Caco-2 (cell line): ENCODE measurements at regions not wholly inside any gene's neighbourhood (a gene's known extent, or its start where the extent isn't known, plus 50 kb on each side); places are given as distances from the start of the nearest gene placed in this dataset.

ENCODE experiments used
- BruUV-seq: library from RNA; stranded (reverse); fragments of 400-500 nt; replicated peaks from 2 replicates; lab custom pipeline; 2021; lab: Mats Ljungman, UMichigan
- CTCF ChIA-PET: fragments of 300-600 bp; sonication (Branson Sonifier 250); formaldehyde crosslinking; loops from one replicate; lab custom pipeline; 2022; ENCODE audit warnings: antibody characterized with exemption; lab: Charles Lee
- POLR2A ChIA-PET: fragments of 300-600 bp; sonication (Branson Sonifier 250); formaldehyde crosslinking; loops from one replicate; lab custom pipeline; 2022; ENCODE audit warnings: antibody characterized with exemption; lab: Charles Lee
- DNase-seq, 2 experiments: peaks; one replicate each; pipeline versions ENCODE4 v3.0.0 to v3.0.0-alpha.2; 2020 to 2022
- H3K27me3 ChIP-seq: replicated peaks from 2 replicates; pipeline ENCODE4 v1.6.0; 2011; ENCODE audit warnings: low read length; ENCODE audit not compliant: control insufficient read depth, insufficient read depth
- H3K36me3 ChIP-seq: 2 replicates; pipeline ENCODE4 v1.5.1; 2011; ENCODE audit warnings: low read length; ENCODE audit not compliant: control insufficient read depth, insufficient read depth
- H3K4me1 ChIP-seq: fragments of 250-450 bp; sonication (Bioruptor Pico); 2 replicates; pipeline ENCODE4 v1.5.1; 2020; ENCODE audit warnings: mild to moderate bottlenecking
- H3K4me3 ChIP-seq: 2 replicates; pipeline ENCODE4 v1.5.1; 2011; ENCODE audit warnings: low read depth, mild to moderate bottlenecking, control low read depth, low read length
- H3K9me3 ChIP-seq: fragments of 250-450 bp; sonication (Bioruptor Pico); 2 replicates; pipeline ENCODE4 v1.5.1; 2020; ENCODE audit warnings: mild to moderate bottlenecking, moderate library complexity
- H3K27ac Mint-ChIP-seq: one replicate; pipeline ENCODE4 v1.8.0; 2022; ENCODE audit warnings: mixed read lengths; ENCODE audit not compliant: unreplicated experiment
- H3K27me3 Mint-ChIP-seq: one replicate; pipeline ENCODE4 v1.8.0; 2022; ENCODE audit warnings: mixed read lengths; ENCODE audit not compliant: insufficient read depth, unreplicated experiment
- H3K36me3 Mint-ChIP-seq: one replicate; pipeline ENCODE4 v1.8.0; 2022; ENCODE audit warnings: mild to moderate bottlenecking, mixed read lengths; ENCODE audit not compliant: insufficient read depth, unreplicated experiment
- H3K4me1 Mint-ChIP-seq: one replicate; pipeline ENCODE4 v1.8.0; 2022; ENCODE audit warnings: low read depth, mixed read lengths; ENCODE audit not compliant: unreplicated experiment
- H3K4me3 Mint-ChIP-seq: one replicate; pipeline ENCODE4 v1.8.0; 2022; ENCODE audit warnings: mild to moderate bottlenecking, moderate library complexity, mixed read lengths; ENCODE audit not compliant: unreplicated experiment
- H3K9me3 Mint-ChIP-seq: one replicate; pipeline ENCODE4 v1.8.0; 2022; ENCODE audit warnings: mixed read lengths; ENCODE audit not compliant: unreplicated experiment
- intact Hi-C: fragments of 100-400 bp; cut with micrococcal nuclease; formaldehyde crosslinking; loops from one replicate; pipeline ENCODE4 v1.10.0; 2022; ENCODE audit not compliant: unreplicated experiment
- TF ChIP-seq, protein P1 (sequence below), 2 experiments: fragments of 200-600 bp in 1 of 2; IDR thresholded peaks; 1 replicate in 1 of 2; 2 replicates in 1 of 2; pipeline versions ENCODE4 v1.5.1 to v1.8.0; 2011 to 2022; ENCODE audit warnings: antibody characterized with exemption in 1 of 2, control low read depth in 1 of 2, inconsistent platforms in 1 of 2, low read depth in 1 of 2, low read length in 1 of 2, mild to moderate bottlenecking in 1 of 2, moderate library complexity in 1 of 2; ENCODE audit not compliant: insufficient read depth in 1 of 2, severe bottlenecking in 1 of 2, unreplicated experiment in 1 of 2

DNA sequence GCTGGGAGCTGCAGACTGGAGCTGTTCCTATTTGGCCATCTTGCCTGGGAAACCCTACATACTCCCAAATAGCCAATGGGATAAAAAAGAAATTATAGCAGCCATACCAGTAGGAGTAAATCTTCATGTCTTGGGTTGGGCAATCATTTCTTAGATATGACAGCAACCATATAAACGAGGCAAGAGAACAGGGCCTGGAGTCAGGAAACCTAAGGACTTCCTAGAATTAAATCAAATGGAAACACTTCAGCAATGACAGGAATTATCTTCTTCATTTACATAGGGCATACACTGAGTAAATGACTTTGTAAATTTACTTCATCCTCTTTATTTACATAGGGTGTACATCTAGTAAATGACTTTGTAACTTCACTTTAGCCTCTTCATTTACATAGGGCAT is 286.6 kb upstream of the POGK start:
- intact Hi-C loops = no loop called here
- Mint-ChIP-seq H3K4me1 (no peaks in the 10 kb centered on the region), H3K4me3 (no peak overlapping the region), H3K9me3 (peaks cover 14% of the 10 kb centered on the region), H3K27me3 (no peaks in the 10 kb centered on the region), H3K36me3 (no peaks in the 10 kb centered on the region), H3K27ac (no peak overlapping the region)
- Histone ChIP-seq H3K4me1 (no peaks in the 10 kb centered on the region), H3K9me3 (no peaks in the 10 kb centered on the region), H3K36me3 (no peaks in the 10 kb centered on the region), H3K4me3 (no peak overlapping the region), H3K27me3 (no peaks in the 10 kb centered on the region)
- no TSS peak for BruUV-seq
- ChIA-PET CTCF (no interaction called here), POLR2A (no interaction called here)
- no peak for DNase-seq
- TF ChIP-seq, protein P1, sequence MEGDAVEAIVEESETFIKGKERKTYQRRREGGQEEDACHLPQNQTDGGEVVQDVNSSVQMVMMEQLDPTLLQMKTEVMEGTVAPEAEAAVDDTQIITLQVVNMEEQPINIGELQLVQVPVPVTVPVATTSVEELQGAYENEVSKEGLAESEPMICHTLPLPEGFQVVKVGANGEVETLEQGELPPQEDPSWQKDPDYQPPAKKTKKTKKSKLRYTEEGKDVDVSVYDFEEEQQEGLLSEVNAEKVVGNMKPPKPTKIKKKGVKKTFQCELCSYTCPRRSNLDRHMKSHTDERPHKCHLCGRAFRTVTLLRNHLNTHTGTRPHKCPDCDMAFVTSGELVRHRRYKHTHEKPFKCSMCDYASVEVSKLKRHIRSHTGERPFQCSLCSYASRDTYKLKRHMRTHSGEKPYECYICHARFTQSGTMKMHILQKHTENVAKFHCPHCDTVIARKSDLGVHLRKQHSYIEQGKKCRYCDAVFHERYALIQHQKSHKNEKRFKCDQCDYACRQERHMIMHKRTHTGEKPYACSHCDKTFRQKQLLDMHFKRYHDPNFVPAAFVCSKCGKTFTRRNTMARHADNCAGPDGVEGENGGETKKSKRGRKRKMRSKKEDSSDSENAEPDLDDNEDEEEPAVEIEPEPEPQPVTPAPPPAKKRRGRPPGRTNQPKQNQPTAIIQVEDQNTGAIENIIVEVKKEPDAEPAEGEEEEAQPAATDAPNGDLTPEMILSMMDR (IDR thresholded peaks at IDR 0.05; ENCODE audit: insufficient read depth in 1 of 2, low read depth in 1 of 2, low read length in 1 of 2, severe bottlenecking in 1 of 2, unreplicated experiment in 1 of 2) = no peak

DNA sequence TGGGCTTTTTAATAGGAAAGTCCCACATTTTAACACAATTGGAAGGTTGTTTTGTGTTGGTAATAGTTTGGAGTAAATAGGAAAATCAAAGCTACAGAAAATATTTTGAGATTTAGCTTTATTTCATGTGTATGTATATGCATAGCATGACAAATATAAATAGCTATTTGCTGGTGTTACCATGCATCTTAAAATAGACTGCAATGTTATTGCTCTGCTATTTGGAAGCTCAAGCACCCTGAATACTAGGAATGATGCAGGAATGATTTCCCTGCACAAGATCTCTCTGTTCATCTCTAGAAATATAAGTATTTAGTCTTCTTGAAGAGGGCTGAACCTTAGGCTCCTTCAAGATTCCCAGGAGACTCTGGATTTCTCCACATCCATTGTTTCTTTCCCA is 268.3 kb upstream of the POGK start:
- no TSS peak for BruUV-seq
- Mint-ChIP-seq H3K27ac (no peak overlapping the region), H3K36me3 (no peaks in the 10 kb centered on the region), H3K4me3 (no peak overlapping the region), H3K4me1 (no peaks in the 10 kb centered on the region), H3K27me3 (peaks cover 2% of the 10 kb centered on the region), H3K9me3 (no peaks in the 10 kb centered on the region)
- no peak for DNase-seq
- CTCF ChIA-PET = no interaction called here
- no peaks in the 10 kb centered on the region for H3K9me3 ChIP-seq
- POLR2A ChIA-PET = no interaction called here
- no peaks in the 10 kb centered on the region for H3K36me3 ChIP-seq
- H3K4me3 ChIP-seq = no peak overlapping the region
- H3K27me3 ChIP-seq = no peaks in the 10 kb centered on the region
- no peaks in the 10 kb centered on the region for H3K4me1 ChIP-seq
- TF ChIP-seq, protein P1 (IDR thresholded peaks at IDR 0.05; ENCODE audit: insufficient read depth in 1 of 2, low read depth in 1 of 2, low read length in 1 of 2, severe bottlenecking in 1 of 2, unreplicated experiment in 1 of 2) = no peak
- intact Hi-C loops = no loop called here

DNA sequence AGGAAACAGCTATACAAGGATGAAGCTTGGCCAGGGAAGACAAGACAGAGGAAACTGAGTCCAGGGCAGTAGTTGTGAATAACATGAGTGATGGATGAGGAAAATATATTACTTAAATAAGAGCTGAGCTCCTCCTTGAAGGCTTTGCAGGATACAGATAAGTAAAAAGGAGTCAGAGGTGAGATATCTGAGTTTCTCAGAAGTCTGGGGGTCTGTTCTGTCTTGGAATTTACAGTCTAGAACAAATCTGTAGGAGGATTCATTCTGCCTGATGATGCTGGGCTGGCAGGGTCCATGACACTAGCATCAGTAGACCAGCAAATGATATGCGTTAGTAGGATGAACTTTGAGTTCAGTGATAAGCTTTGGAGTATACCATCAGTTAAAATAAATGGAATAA is 266.1 kb upstream of the POGK start:
- H3K27me3 Mint-ChIP-seq = peaks cover 3% of the 10 kb centered on the region
- no peak for DNase-seq
- no peaks in the 10 kb centered on the region for H3K9me3 Mint-ChIP-seq
- intact Hi-C loops = no loop called here
- no TSS peak for BruUV-seq
- H3K27me3 ChIP-seq = no peaks in the 10 kb centered on the region
- no peaks in the 10 kb centered on the region for H3K36me3 ChIP-seq
- H3K27ac Mint-ChIP-seq = no peak overlapping the region
- H3K4me3 ChIP-seq = no peak overlapping the region
- no peaks in the 10 kb centered on the region for H3K4me1 ChIP-seq
- no peaks in the 10 kb centered on the region for H3K4me1 Mint-ChIP-seq
- TF ChIP-seq, protein P1 (IDR thresholded peaks at IDR 0.05; ENCODE audit: insufficient read depth in 1 of 2, low read depth in 1 of 2, low read length in 1 of 2, severe bottlenecking in 1 of 2, unreplicated experiment in 1 of 2) = no peak
- no peaks in the 10 kb centered on the region for H3K9me3 ChIP-seq
- CTCF ChIA-PET = no interaction called here
- POLR2A ChIA-PET = no interaction called here
- no peaks in the 10 kb centered on the region for H3K36me3 Mint-ChIP-seq
- no peak overlapping the region for H3K4me3 Mint-ChIP-seq
